HFFc6 (cell line): ENCODE measurements at regions not wholly inside any gene's neighbourhood (a gene's known extent, or its start where the extent isn't known, plus 50 kb on each side); places are given as distances from the start of the nearest gene placed in this dataset.
"Not testable (repeated sequence)": the region's sequence is repeated elsewhere in the genome, so short reads cannot be mapped to it uniquely, and the experiment has no call there.

Experiments used
- DNase-seq: peaks from one replicate; pipeline ENCODE4 v3.0.0-alpha.2; 2018
- H3K27ac Mint-ChIP-seq: 2 replicates; pipeline ENCODE4 v1.8.0; 2020; ENCODE audit warnings: mild to moderate bottlenecking, mixed read lengths
- H3K27me3 Mint-ChIP-seq: 2 replicates; pipeline ENCODE4 v1.8.0; 2021; ENCODE audit warnings: mild to moderate bottlenecking, moderate library complexity, mixed read lengths; ENCODE audit not compliant: insufficient read depth
- H3K36me3 Mint-ChIP-seq: 2 replicates; pipeline ENCODE4 v1.8.0; 2021; ENCODE audit warnings: low read depth, mixed read lengths
- H3K4me1 Mint-ChIP-seq: 2 replicates; pipeline ENCODE4 v1.8.0; 2020; ENCODE audit warnings: low read depth, mixed read lengths
- H3K4me3 Mint-ChIP-seq: 2 replicates; pipeline ENCODE4 v1.8.0; 2020; ENCODE audit warnings: mild to moderate bottlenecking, moderate library complexity, mixed read lengths
- H3K9me3 Mint-ChIP-seq: 2 replicates; pipeline ENCODE4 v1.8.0; 2020; ENCODE audit warnings: mild to moderate bottlenecking, mixed read lengths
- TF ChIP-seq, protein P1 (sequence below): fragments of 200-600 bp; sonication (generic); IDR thresholded peaks from 2 replicates; pipeline ENCODE4 v1.5.0; 2021; ENCODE audit warnings: antibody characterized with exemption, mild to moderate bottlenecking

DNA sequence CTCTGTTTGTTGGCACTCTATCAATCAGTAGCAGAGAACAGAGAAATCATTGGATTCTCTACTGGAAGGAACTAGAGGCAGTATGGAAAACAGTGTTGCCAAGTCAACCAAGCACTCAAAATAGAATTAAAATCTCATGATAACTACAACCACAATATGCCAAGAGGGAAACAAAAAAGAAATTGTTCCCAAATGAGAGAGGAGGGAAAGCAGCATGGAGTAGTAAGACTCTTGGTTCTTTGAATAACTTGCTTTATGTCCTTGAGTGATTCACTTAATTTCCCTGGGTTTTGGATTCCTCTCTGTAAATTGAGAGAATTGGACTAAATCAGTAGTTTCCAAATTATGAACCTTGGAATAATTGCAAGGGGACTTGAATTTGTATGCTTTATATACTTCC, 285.5 kb upstream of the ANKRD50 start:
- TF ChIP-seq, protein P1, sequence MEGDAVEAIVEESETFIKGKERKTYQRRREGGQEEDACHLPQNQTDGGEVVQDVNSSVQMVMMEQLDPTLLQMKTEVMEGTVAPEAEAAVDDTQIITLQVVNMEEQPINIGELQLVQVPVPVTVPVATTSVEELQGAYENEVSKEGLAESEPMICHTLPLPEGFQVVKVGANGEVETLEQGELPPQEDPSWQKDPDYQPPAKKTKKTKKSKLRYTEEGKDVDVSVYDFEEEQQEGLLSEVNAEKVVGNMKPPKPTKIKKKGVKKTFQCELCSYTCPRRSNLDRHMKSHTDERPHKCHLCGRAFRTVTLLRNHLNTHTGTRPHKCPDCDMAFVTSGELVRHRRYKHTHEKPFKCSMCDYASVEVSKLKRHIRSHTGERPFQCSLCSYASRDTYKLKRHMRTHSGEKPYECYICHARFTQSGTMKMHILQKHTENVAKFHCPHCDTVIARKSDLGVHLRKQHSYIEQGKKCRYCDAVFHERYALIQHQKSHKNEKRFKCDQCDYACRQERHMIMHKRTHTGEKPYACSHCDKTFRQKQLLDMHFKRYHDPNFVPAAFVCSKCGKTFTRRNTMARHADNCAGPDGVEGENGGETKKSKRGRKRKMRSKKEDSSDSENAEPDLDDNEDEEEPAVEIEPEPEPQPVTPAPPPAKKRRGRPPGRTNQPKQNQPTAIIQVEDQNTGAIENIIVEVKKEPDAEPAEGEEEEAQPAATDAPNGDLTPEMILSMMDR, result no peak
- no peaks in the 10 kb centered on the region for H3K9me3 Mint-ChIP-seq
- no peaks in the 10 kb centered on the region for H3K4me1 Mint-ChIP-seq
- H3K27ac Mint-ChIP-seq, result no peak overlapping the region
- no peak for DNase-seq
- no peaks in the 10 kb centered on the region; the same call in 1 of the 2 replicates for H3K27me3 Mint-ChIP-seq
- H3K36me3 Mint-ChIP-seq, result no peaks in the 10 kb centered on the region
- H3K4me3 Mint-ChIP-seq, result no peak overlapping the region

DNA sequence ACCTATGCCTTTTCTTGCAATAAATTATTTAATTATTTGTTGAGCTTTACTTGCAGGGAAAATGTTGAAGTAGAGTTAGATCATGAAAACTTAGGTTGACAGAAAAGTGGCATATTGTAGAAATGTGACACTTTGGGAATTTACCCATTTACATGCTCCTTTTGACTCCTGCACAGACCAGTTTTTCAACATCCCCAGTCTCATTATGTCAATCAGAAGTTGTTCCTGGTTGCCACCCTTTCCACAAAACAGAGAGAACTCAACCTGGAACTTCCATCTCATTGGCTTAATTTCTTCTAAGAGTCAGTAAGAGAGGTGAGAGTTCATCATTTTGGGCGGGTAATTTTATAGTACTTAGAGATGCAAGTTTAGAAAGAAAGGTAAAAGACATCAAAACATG, 284.6 kb upstream of the ANKRD50 start:
- H3K27ac Mint-ChIP-seq, result no peak overlapping the region
- TF ChIP-seq, protein P1, result no peak
- H3K4me1 Mint-ChIP-seq, result no peaks in the 10 kb centered on the region
- H3K36me3 Mint-ChIP-seq, result no peaks in the 10 kb centered on the region
- no peaks in the 10 kb centered on the region for H3K9me3 Mint-ChIP-seq
- no peak for DNase-seq
- no peaks in the 10 kb centered on the region; the same call in 1 of the 2 replicates for H3K27me3 Mint-ChIP-seq
- H3K4me3 Mint-ChIP-seq, result no peak overlapping the region

DNA sequence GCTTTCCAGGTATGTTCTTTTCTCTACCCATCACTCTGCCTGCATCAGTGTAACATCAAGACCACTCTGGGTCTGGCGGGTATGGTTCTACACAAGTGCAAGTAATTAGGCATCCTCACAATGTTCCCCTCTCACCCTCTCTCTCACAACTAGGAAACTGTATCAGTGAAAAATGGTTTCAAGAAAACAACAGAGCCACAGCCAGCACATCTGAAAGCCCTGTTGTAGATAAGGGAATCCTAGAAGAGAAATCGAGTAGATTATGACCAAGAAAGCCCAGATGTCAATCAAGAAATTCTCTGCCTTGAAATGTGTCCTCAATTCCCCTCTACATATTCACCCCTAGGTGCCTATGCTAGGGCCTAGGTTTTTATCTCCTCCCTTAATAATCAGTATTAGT, 281.3 kb upstream of the ANKRD50 start:
- Mint-ChIP-seq H3K4me1 (no peaks in the 10 kb centered on the region), H3K27me3 (no peaks in the 10 kb centered on the region; the same call in 1 of the 2 replicates), H3K4me3 (no peak overlapping the region), H3K36me3 (no peaks in the 10 kb centered on the region), H3K27ac (no peak overlapping the region), H3K9me3 (no peaks in the 10 kb centered on the region)
- DNase-seq, result no peak
- TF ChIP-seq, protein P1, result no peak

DNA sequence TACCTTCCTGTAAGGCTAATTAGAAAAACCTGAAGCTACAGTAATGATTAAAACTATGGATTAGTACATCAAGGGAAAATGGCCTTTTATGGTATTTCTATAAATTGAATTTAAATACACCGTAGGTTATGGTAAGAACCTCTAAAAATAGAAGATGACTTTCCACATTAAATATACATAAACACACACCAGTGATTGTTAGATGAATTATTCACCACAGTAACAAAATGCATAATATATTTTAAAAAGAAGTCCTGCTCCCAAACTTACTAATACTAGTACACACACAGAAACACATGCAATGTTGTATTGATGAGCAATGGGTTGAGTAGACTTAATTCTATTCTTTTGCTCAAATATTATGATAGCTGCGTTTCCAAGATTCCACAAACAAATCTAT, 277.9 kb upstream of the ANKRD50 start:
- no peaks in the 10 kb centered on the region; the same call in none of the 2 replicates for H3K27me3 Mint-ChIP-seq
- H3K4me3 Mint-ChIP-seq, result no peak overlapping the region
- H3K4me1 Mint-ChIP-seq, result no peaks in the 10 kb centered on the region
- H3K9me3 Mint-ChIP-seq, result no peaks in the 10 kb centered on the region
- H3K36me3 Mint-ChIP-seq, result no peaks in the 10 kb centered on the region
- TF ChIP-seq, protein P1, result no peak
- no peak overlapping the region for H3K27ac Mint-ChIP-seq
- DNase-seq, result no peak

DNA sequence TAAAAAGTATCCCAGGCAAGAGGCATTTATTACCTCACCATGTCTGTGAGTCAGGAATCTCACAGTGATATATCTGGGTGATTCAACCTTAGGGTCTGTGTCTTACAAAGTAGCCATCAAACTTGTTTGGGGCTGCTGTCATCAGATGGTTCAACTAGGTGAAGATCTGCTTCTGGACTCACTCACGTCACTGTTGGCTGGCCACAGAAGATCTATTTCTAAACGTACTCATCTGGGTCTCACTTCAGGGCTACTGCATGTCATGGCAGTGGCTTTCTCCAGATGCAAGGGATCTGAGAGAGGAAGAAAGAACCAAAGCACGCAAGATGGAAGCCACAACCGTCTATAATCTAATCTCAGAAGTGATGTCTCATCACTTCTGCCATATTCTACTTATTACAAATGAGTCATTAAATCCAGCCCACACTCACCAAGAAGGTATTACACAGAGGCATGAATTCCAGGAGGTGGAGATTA, 267.8 kb upstream of the ANKRD50 start:
- no peaks in the 10 kb centered on the region for H3K9me3 Mint-ChIP-seq
- H3K4me3 Mint-ChIP-seq, result peak overlapping the region; percentile 72
- H3K4me1 Mint-ChIP-seq, result peaks cover 45% of the 10 kb centered on the region
- TF ChIP-seq, protein P1, result no peak
- H3K36me3 Mint-ChIP-seq, result no peaks in the 10 kb centered on the region
- H3K27me3 Mint-ChIP-seq, result no peaks in the 10 kb centered on the region; the same call in 1 of the 2 replicates
- DNase-seq, result peak; percentile 80
- peak overlapping the region; percentile 96 for H3K27ac Mint-ChIP-seq

DNA sequence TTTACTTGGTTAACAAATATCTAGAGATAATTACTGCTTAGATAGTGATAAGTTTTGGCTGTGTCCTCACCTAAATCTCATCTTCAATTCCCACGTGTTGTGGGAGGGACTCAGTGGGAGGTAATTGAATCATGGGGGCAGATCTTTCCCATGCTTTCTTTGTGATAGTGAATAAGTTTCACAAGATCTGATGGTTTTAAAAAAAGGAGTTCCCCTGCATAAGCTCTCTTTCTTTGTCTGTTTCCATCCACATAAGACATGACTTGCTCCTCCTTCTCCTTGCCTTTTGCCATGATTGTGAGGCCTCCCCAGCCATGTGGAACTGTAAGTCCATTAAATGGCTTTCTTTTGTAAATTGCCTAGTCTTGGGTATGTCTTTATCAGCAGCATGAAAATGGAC, 266.0 kb upstream of the ANKRD50 start:
- not testable (repeated sequence) for H3K4me3 Mint-ChIP-seq, H3K36me3 Mint-ChIP-seq, DNase-seq, H3K27me3 Mint-ChIP-seq, H3K9me3 Mint-ChIP-seq, H3K27ac Mint-ChIP-seq
- peaks cover 53% of the 10 kb centered on the region for H3K4me1 Mint-ChIP-seq
